ENCODE measurements at regions not wholly inside any gene's neighbourhood (a gene's known extent, or its start where the extent isn't known, plus 50 kb on each side); places are given as distances from the start of the nearest gene placed in this dataset.
"Not testable (repeated sequence)": the region's sequence is repeated elsewhere in the genome, so short reads cannot be mapped to it uniquely, and the experiment has no call there.

GRCh38 chr14:51448831-51449670, 202.7 kb upstream of the FRMD6 start:
- DNase-seq, result no peak

- DNase-seq, result no peak
Measured at GRCh38 chr14:51449681-51450080, 202.0 kb upstream of the FRMD6 start.

GRCh38 chr14:51451561-51451960, 200.1 kb upstream of the FRMD6 start:
- DNase-seq, result no peak

GRCh38 chr14:51453869-51454268, 197.8 kb upstream of the FRMD6 start:
- no peak for DNase-seq

GRCh38 chr14:51454351-51454750, 197.4 kb upstream of the FRMD6 start:
- no peak for DNase-seq

GRCh38 chr14:51455041-51455835, 196.5 kb upstream of the FRMD6 start:
- no peak for DNase-seq

GRCh38 chr14:51457843-51458562, 193.7 kb upstream of the FRMD6 start:
- DNase-seq, result no peak

- no peak for DNase-seq
Measured at GRCh38 chr14:51458563-51458955, 193.2 kb upstream of the FRMD6 start.

- DNase-seq, result no peak
Measured at GRCh38 chr14:51460011-51460410, 191.7 kb upstream of the FRMD6 start.

- peak; percentile 35 for DNase-seq
Measured at GRCh38 chr14:51462182-51462581, 189.5 kb upstream of the FRMD6 start.

GRCh38 chr14:51462706-51463105, 189.0 kb upstream of the FRMD6 start:
- DNase-seq, result no peak

GRCh38 chr14:51463461-51463860, 188.2 kb upstream of the FRMD6 start:
- DNase-seq, result no peak

GRCh38 chr14:51464411-51464810, 187.3 kb upstream of the FRMD6 start:
- no peak for DNase-seq

- no peak for DNase-seq
Measured at GRCh38 chr14:51465486-51465885, 186.2 kb upstream of the FRMD6 start.

GRCh38 chr14:51467392-51467791, 184.3 kb upstream of the FRMD6 start:
- DNase-seq, result not testable (repeated sequence)

- no peak for DNase-seq
Measured at GRCh38 chr14:51468523-51468922, 183.2 kb upstream of the FRMD6 start.

- peak; percentile 36 for DNase-seq
Measured at GRCh38 chr14:51472881-51473280, 178.8 kb upstream of the FRMD6 start.

- no peak for DNase-seq
Measured at GRCh38 chr14:51473351-51473750, 178.4 kb upstream of the FRMD6 start.

GRCh38 chr14:51473808-51474565, 177.7 kb upstream of the FRMD6 start:
- DNase-seq, result no peak

- DNase-seq, result no peak
Measured at GRCh38 chr14:51474854-51475253, 176.9 kb upstream of the FRMD6 start.

GRCh38 chr14:51478175-51478621, 173.5 kb upstream of the FRMD6 start:
- DNase-seq, result no peak

GRCh38 chr14:51479584-51480325, 172.0 kb upstream of the FRMD6 start:
- no peak for DNase-seq
